CD4-positive, CD25-positive, alpha-beta regulatory T cell (primary cell): ENCODE measurements at regions not wholly inside any gene's neighbourhood (a gene's known extent, or its start where the extent isn't known, plus 50 kb on each side); places are given as distances from the start of the nearest gene placed in this dataset.

Experiments used
- ATAC-seq, 2 donors: fragments of 150-1000 bp; cut with Tn5 transposase; one replicate each; pipeline ENCODE4 v1.10.0; 2021; ENCODE audit warnings: low read depth in 2 of 2, moderate number of reproducible peaks in 2 of 2, moderate library complexity in 1 of 2
- DNase-seq, 3 donors: peaks; one replicate each; pipeline versions ENCODE4 v3.0.0 to v3.0.0-alpha.2; 2012 to 2022; ENCODE audit warnings: mixed read lengths in 1 of 3
- H3K27ac ChIP-seq: one replicate; pipeline ENCODE4 v1.7.0; 2013; ENCODE audit warnings: mild to moderate bottlenecking, low read length; ENCODE audit not compliant: insufficient read depth, poor library complexity, severe bottlenecking
- H3K27me3 ChIP-seq: one replicate; pipeline ENCODE4 v1.7.0; 2013; ENCODE audit warnings: low read length; ENCODE audit not compliant: control insufficient read depth, insufficient read depth
- H3K36me3 ChIP-seq: one replicate; pipeline ENCODE4 v1.7.0; 2013; ENCODE audit warnings: mild to moderate bottlenecking, low read length, moderate library complexity; ENCODE audit not compliant: control insufficient read depth, insufficient read depth
- H3K4me1 ChIP-seq: 2 replicates; pipeline ENCODE4 v1.7.0; 2013; ENCODE audit warnings: mild to moderate bottlenecking, low read length; ENCODE audit not compliant: insufficient read depth, control insufficient read depth, poor library complexity, severe bottlenecking
- H3K4me3 ChIP-seq: one replicate; pipeline ENCODE4 v1.7.0; 2013; ENCODE audit warnings: low read depth, mild to moderate bottlenecking, low read length, moderate library complexity
- H3K9me3 ChIP-seq, 2 experiments: 1 replicate in 1 of 2; 2 replicates in 1 of 2; pipeline ENCODE4 v1.7.0; 2013; ENCODE audit warnings: low read length in 2 of 2, mild to moderate bottlenecking in 1 of 2, moderate library complexity in 1 of 2; ENCODE audit not compliant: control insufficient read depth in 2 of 2
- H3K27ac Mint-ChIP-seq, 3 donors: one replicate each; pipeline ENCODE4 v1.8.0; 2020 to 2022; ENCODE audit warnings: mild to moderate bottlenecking in 3 of 3, mixed read lengths in 3 of 3, moderate library complexity in 2 of 3
- H3K27me3 Mint-ChIP-seq: one replicate; pipeline ENCODE4 v1.8.0; 2022; ENCODE audit warnings: mild to moderate bottlenecking, mixed read lengths
- H3K36me3 Mint-ChIP-seq: one replicate; pipeline ENCODE4 v1.8.0; 2020; ENCODE audit warnings: mixed read lengths
- H3K4me1 Mint-ChIP-seq, 4 donors: one replicate each; pipeline ENCODE4 v1.8.0; 2020 to 2022; ENCODE audit warnings: mixed read lengths in 4 of 4, mild to moderate bottlenecking in 1 of 4
- H3K4me3 Mint-ChIP-seq, 4 donors: one replicate each; pipeline ENCODE4 v1.8.0; 2020 to 2022; ENCODE audit warnings: mild to moderate bottlenecking in 4 of 4, mixed read lengths in 4 of 4, moderate library complexity in 3 of 4
- H3K9me3 Mint-ChIP-seq, 7 donors: one replicate each; pipeline ENCODE4 v1.8.0; 2020 to 2022; ENCODE audit warnings: mixed read lengths in 7 of 7, mild to moderate bottlenecking in 3 of 7, moderate library complexity in 2 of 7

DNA sequence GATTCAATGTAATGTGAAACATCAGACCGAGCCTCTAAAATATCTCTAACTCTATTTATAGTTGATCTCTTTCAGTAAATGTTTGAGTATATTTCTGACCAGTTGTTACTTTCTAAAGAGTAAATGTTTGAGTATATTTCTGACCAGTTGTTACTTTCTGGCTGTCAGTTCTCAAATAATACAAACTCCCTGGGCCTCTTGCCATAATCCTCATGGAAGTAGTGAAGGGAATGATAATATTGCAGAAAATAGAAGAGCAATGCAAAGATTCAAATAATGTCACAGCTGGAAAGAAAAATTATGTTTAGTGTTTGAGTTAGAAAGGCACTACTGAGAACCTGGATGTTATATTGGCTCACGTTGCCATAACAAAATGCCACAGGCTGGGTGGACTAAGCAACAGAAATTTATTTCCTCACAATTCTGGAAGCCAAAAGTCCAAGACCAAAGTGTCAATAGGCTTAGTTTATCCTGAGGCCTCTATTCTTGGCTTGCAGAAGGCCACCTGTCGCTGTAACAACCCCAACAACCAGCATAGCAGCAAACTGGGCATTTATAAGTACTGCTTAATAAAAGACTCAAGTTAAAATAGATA, 470.6 kb upstream of the BCHE start:
- H3K27ac ChIP-seq = no peak overlapping the region
- no peaks in the 10 kb centered on the region for H3K27me3 ChIP-seq
- Mint-ChIP-seq H3K9me3 (peaks cover 0 to 7% (median 1%) of the 10 kb centered on the region in 7 donors), H3K4me3 (no peak overlapping the region), H3K27ac (no peak overlapping the region), H3K4me1 (no peaks in the 10 kb centered on the region), H3K36me3 (no peaks in the 10 kb centered on the region), H3K27me3 (no peaks in the 10 kb centered on the region)
- no peak for DNase-seq
- no peak overlapping the region for H3K4me3 ChIP-seq
- H3K4me1 ChIP-seq = no peaks in the 10 kb centered on the region
- no peaks in the 10 kb centered on the region for H3K36me3 ChIP-seq
- ATAC-seq = no peak
- H3K9me3 ChIP-seq = no peaks in the 10 kb centered on the region

DNA sequence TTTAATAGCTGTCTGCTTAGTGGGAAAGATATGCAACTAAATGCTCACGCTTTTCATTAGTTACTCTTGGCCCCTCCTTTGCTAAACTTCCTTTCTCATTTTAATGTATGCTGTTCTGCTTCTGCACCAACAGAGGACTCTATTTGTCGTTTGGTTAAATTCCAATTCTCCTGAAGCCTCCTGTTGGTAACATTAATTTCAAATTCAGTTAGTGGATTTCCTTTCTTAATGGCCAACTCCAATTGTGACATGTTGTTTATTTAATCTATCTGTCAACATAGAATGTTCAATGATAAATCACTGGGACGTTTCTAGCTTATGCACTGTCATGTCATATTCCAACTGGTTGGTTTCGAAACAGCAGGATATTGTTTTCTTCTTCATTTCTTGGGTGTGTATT, 467.4 kb upstream of the BCHE start:
- H3K4me1 Mint-ChIP-seq = no peaks in the 10 kb centered on the region

DNA sequence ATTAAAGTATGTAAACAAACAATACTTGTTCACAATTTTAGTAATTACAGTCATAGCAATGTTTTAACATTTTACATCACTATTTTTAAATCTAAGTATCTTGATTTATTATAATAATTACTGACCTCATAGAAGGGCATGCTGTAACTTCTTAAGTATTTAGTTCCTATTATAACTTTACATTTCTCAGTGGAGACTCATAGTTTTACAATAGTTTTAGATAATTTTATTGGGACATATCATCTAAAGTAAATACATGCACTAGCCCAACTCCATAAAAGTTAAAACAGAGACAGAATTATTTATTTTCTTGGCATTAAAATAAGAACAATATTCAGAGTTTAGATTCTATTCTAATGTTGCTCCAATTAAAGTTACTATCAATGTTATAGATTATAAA, 466.5 kb upstream of the BCHE start:
- H3K27ac ChIP-seq = no peak overlapping the region
- H3K9me3 ChIP-seq = no peaks in the 10 kb centered on the region
- no peaks in the 10 kb centered on the region for H3K27me3 ChIP-seq
- Mint-ChIP-seq H3K9me3 (peaks cover 1 to 14% (median 5%) of the 10 kb centered on the region in 7 donors), H3K4me1 (no peaks in the 10 kb centered on the region), H3K27ac (no peak overlapping the region), H3K4me3 (no peak overlapping the region), H3K27me3 (no peaks in the 10 kb centered on the region), H3K36me3 (no peaks in the 10 kb centered on the region)
- H3K4me3 ChIP-seq = no peak overlapping the region
- no peak for DNase-seq
- no peaks in the 10 kb centered on the region for H3K4me1 ChIP-seq
- H3K36me3 ChIP-seq = no peaks in the 10 kb centered on the region
- no peak for ATAC-seq

More for the DNA sequence above, 467.4 kb upstream of the BCHE start:
- Histone ChIP-seq H3K4me3 (no peak overlapping the region), H3K27ac (no peak overlapping the region), H3K27me3 (no peaks in the 10 kb centered on the region), H3K4me1 (no peaks in the 10 kb centered on the region), H3K9me3 (no peaks in the 10 kb centered on the region), H3K36me3 (no peaks in the 10 kb centered on the region)
- no peaks in the 10 kb centered on the region for H3K27me3 Mint-ChIP-seq
- DNase-seq (no peak), ATAC-seq (no peak)
- H3K27ac Mint-ChIP-seq = no peak overlapping the region
- no peaks in the 10 kb centered on the region for H3K36me3 Mint-ChIP-seq
- H3K9me3 Mint-ChIP-seq = peaks cover 0 to 11% (median 3%) of the 10 kb centered on the region in 7 donors
- H3K4me3 Mint-ChIP-seq = no peak overlapping the region

DNA sequence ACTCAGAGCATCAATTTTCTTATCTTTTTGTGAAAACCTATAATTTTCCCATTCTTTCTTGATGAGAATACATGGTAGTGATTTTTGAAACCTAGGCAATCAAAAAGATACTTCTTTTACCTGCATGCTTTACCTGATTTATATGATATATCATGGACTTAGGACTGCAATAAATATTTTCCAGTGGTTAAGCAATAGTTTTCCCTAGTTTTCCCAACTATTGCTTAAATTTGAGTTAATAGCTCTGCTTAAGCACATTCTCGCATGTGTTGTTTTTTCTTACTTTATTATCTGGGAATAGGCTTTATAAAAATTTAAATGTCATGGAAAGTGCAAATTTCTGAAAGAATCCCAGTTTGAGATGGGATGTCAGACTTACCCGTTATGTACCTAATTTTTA, 465.1 kb upstream of the BCHE start:
- no peak for DNase-seq
- H3K4me1 Mint-ChIP-seq = no peaks in the 10 kb centered on the region
- no peaks in the 10 kb centered on the region for H3K27me3 Mint-ChIP-seq
- no peaks in the 10 kb centered on the region for H3K9me3 ChIP-seq
- H3K4me3 ChIP-seq = no peak overlapping the region
- H3K4me3 Mint-ChIP-seq = no peak overlapping the region
- no peak for ATAC-seq
- H3K27me3 ChIP-seq = no peaks in the 10 kb centered on the region
- no peaks in the 10 kb centered on the region for H3K4me1 ChIP-seq
- H3K27ac Mint-ChIP-seq = no peak overlapping the region
- no peak overlapping the region for H3K27ac ChIP-seq
- no peaks in the 10 kb centered on the region for H3K36me3 ChIP-seq
- no peaks in the 10 kb centered on the region for H3K36me3 Mint-ChIP-seq
- peaks cover 0 to 10% (median 6%) of the 10 kb centered on the region in 7 donors for H3K9me3 Mint-ChIP-seq

DNA sequence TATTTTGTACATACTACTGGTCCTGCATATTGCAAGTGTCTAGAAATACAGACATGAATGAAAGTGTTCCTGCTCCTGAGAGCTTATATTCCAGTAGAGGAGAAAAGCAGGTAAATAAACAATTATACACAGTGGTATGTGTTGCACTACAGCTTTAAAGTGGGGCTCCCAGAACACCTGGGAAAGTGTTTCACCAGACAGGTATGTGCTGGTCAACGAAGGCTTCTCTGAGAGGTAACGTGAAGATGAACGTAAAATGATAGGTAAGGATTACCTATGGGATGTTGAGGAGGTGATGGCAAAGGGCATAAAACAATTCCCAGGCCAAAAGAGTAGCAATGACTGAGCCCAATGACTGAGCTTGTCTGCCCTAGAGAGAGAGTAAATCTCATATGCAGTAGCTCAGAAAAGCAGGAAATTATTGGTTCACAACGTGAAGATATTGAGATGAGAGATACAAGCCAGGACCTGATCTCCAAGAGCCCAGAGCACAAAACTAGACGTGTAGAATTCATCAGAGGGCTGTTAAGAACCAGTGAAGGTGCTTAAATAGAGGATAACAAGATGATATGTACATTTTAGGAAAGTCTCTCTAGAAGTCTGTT, 459.1 kb upstream of the BCHE start:
- DNase-seq (no peak), ATAC-seq (no peak)
- no peaks in the 10 kb centered on the region for H3K4me1 Mint-ChIP-seq
- H3K4me3 ChIP-seq = no peak overlapping the region
- no peaks in the 10 kb centered on the region for H3K9me3 ChIP-seq
- no peaks in the 10 kb centered on the region for H3K27me3 ChIP-seq
- no peak overlapping the region for H3K27ac ChIP-seq
- no peaks in the 10 kb centered on the region for H3K36me3 Mint-ChIP-seq
- no peaks in the 10 kb centered on the region for H3K27me3 Mint-ChIP-seq
- no peak overlapping the region for H3K27ac Mint-ChIP-seq
- no peak overlapping the region for H3K4me3 Mint-ChIP-seq
- no peaks in the 10 kb centered on the region for H3K4me1 ChIP-seq
- peaks cover 2 to 17% (median 8%) of the 10 kb centered on the region in 7 donors for H3K9me3 Mint-ChIP-seq
- H3K36me3 ChIP-seq = no peaks in the 10 kb centered on the region

DNA sequence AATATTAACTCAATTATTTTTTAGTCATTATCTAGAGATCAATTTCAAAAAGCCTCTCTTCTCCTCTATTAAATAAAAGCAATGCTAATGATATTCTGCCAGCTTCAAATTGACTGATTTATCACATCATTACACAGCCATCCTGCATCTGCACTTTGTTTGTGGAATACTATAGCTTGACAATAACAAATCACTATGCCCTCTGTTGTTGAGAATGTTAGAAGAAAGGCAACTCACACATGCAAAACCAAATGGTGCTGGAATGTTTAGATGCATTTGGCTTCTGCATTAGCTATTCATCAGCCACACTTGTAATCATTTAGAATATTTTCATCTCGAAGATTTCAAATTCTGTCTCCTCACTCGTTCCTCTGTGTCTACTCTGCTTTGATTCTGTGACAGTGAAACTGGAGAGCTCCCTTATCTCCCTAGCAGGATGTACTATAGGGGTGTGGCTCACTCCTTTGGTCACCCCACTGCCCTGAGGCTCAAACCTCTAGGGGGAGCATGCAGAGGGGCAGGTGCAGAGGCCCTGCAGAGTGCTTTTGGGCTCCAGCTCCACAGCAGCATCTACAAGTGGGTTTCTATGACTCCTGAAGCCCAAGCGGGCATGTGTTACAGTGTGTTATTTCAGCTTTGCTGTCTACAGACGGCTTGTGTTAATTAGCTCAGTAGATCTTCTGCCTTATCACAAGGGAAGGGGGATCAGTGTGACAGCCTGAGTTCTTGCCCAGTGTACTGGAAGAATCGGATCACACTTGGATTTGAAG, 454.1 kb upstream of the BCHE start:
- no peaks in the 10 kb centered on the region for H3K4me1 Mint-ChIP-seq

DNA sequence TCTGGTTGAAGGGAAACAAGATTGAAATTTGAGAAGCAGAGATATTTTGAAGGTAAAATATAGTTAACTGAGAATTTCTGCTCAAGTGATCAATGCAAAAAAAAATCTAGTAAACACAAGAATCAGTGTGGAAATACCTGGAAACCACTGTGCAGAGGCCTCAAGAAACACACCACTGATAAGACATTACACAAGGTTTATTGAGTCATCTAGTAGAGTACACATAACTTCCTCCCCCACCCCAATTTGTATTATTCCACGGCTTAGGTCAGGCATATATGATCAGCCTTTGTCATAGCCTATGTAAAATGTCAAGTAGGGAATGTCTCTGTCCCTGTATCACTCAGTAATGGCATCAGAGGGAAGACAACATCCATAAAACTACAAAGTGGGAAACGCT, 447.8 kb upstream of the BCHE start:
- no peak overlapping the region for H3K4me3 Mint-ChIP-seq
- no peaks in the 10 kb centered on the region for H3K4me1 Mint-ChIP-seq
- Histone ChIP-seq H3K4me1 (no peaks in the 10 kb centered on the region), H3K4me3 (no peak overlapping the region), H3K9me3 (no peaks in the 10 kb centered on the region), H3K27me3 (no peaks in the 10 kb centered on the region), H3K36me3 (no peaks in the 10 kb centered on the region), H3K27ac (no peak overlapping the region)
- H3K27ac Mint-ChIP-seq = no peak overlapping the region
- H3K36me3 Mint-ChIP-seq = no peaks in the 10 kb centered on the region
- H3K27me3 Mint-ChIP-seq = no peaks in the 10 kb centered on the region
- DNase-seq = no peak
- peaks cover 3 to 21% (median 7%) of the 10 kb centered on the region in 7 donors for H3K9me3 Mint-ChIP-seq
- ATAC-seq = no peak

More for the DNA sequence above, 454.1 kb upstream of the BCHE start:
- Mint-ChIP-seq H3K27me3 (no peaks in the 10 kb centered on the region), H3K4me3 (no peak overlapping the region), H3K9me3 (peaks cover 1 to 27% (median 6%) of the 10 kb centered on the region in 7 donors), H3K36me3 (no peaks in the 10 kb centered on the region), H3K27ac (no peak overlapping the region)
- no peaks in the 10 kb centered on the region for H3K4me1 ChIP-seq
- DNase-seq (no peak), ATAC-seq (no peak)
- no peaks in the 10 kb centered on the region for H3K9me3 ChIP-seq
- H3K27me3 ChIP-seq = no peaks in the 10 kb centered on the region
- no peak overlapping the region for H3K27ac ChIP-seq
- H3K4me3 ChIP-seq = no peak overlapping the region
- H3K36me3 ChIP-seq = no peaks in the 10 kb centered on the region
